ENCODE measurements at regions not wholly inside any gene's neighbourhood (a gene's known extent, or its start where the extent isn't known, plus 50 kb on each side); places are given as distances from the start of the nearest gene placed in this dataset.
"Not testable (repeated sequence)": the region's sequence is repeated elsewhere in the genome, so short reads cannot be mapped to it uniquely, and the experiment has no call there.

- H3K9me3 ChIP-seq (ENCODE audit: insufficient read depth, low read length, severe bottlenecking): no peaks in the 10 kb centered on the region
- no peaks in the 10 kb centered on the region for H3K27me3 ChIP-seq (ENCODE audit: insufficient read depth, low read length, poor library complexity)
- H3K4me1 ChIP-seq (ENCODE audit: insufficient read depth, low read length): no peaks in the 10 kb centered on the region
- H3K4me3 ChIP-seq (ENCODE audit: low read depth in 1 of 2, low read length in 2 of 2): no peak overlapping the region
- H3K36me3 ChIP-seq (ENCODE audit: insufficient read depth, low read length): no peaks in the 10 kb centered on the region
- no peak overlapping the region for H3K4me2 ChIP-seq (ENCODE audit: insufficient read depth, low read length)
- H2AFZ ChIP-seq (ENCODE audit: low read depth, low read length): no peak overlapping the region
- no peak overlapping the region for H3K27ac ChIP-seq (ENCODE audit: low read length)
- no peak overlapping the region for H3K9ac ChIP-seq (ENCODE audit: low read depth, low read length)
- ATAC-seq (ENCODE audit: insufficient read depth, low read depth): no peak
- DNase-seq: no peak
- H4K20me1 ChIP-seq (ENCODE audit: insufficient read depth, low read length): no peaks in the 10 kb centered on the region
- H3K79me2 ChIP-seq (ENCODE audit: insufficient read depth, low read length): no peaks in the 10 kb centered on the region
- no peak for TF ChIP-seq CTCF (IDR thresholded peaks at IDR 0.05; ENCODE audit: borderline replicate concordance, extremely low read depth, low read length, poor library complexity, severe bottlenecking)
- TF ChIP-seq EZH2 (IDR thresholded peaks at IDR 0.05; ENCODE audit: borderline replicate concordance, low read depth, low read length, severe bottlenecking): no peak
Measured at GRCh38 chr11:25628030-25628429, 703.9 kb upstream of the ANO3 start.

- Histone ChIP-seq H3K27ac (ENCODE audit: low read length) (no peak overlapping the region), H3K27me3 (ENCODE audit: insufficient read depth, low read length, poor library complexity) (no peaks in the 10 kb centered on the region), H3K36me3 (ENCODE audit: insufficient read depth, low read length) (no peaks in the 10 kb centered on the region), H2AFZ (ENCODE audit: low read depth, low read length) (no peak overlapping the region), H3K79me2 (ENCODE audit: insufficient read depth, low read length) (no peaks in the 10 kb centered on the region), H3K4me1 (ENCODE audit: insufficient read depth, low read length) (no peaks in the 10 kb centered on the region), H3K4me3 (ENCODE audit: low read depth in 1 of 2, low read length in 2 of 2) (no peak overlapping the region), H4K20me1 (ENCODE audit: insufficient read depth, low read length) (no peaks in the 10 kb centered on the region), H3K9ac (ENCODE audit: low read depth, low read length) (no peak overlapping the region), H3K9me3 (ENCODE audit: insufficient read depth, low read length, severe bottlenecking) (no peaks in the 10 kb centered on the region), H3K4me2 (ENCODE audit: insufficient read depth, low read length) (no peak overlapping the region)
- ATAC-seq (ENCODE audit: insufficient read depth, low read depth) (no peak), DNase-seq (no peak)
- TF ChIP-seq CTCF (IDR thresholded peaks at IDR 0.05; ENCODE audit: borderline replicate concordance, extremely low read depth, low read length, poor library complexity, severe bottlenecking) (no peak), EZH2 (IDR thresholded peaks at IDR 0.05; ENCODE audit: borderline replicate concordance, low read depth, low read length, severe bottlenecking) (no peak)
Measured at GRCh38 chr11:25633230-25633629, 698.7 kb upstream of the ANO3 start.

GRCh38 chr11:25649220-25649619 lies 682.7 kb upstream of the ANO3 start:
- not testable (repeated sequence) for H3K4me3 ChIP-seq (ENCODE audit: low read depth in 1 of 2, low read length in 2 of 2); H2AFZ ChIP-seq (ENCODE audit: low read depth, low read length); H3K36me3 ChIP-seq (ENCODE audit: insufficient read depth, low read length); H4K20me1 ChIP-seq (ENCODE audit: insufficient read depth, low read length); H3K4me2 ChIP-seq (ENCODE audit: insufficient read depth, low read length); H3K9me3 ChIP-seq (ENCODE audit: insufficient read depth, low read length, severe bottlenecking); DNase-seq; H3K4me1 ChIP-seq (ENCODE audit: insufficient read depth, low read length); H3K27ac ChIP-seq (ENCODE audit: low read length); H3K27me3 ChIP-seq (ENCODE audit: insufficient read depth, low read length, poor library complexity); H3K9ac ChIP-seq (ENCODE audit: low read depth, low read length); ATAC-seq (ENCODE audit: insufficient read depth, low read depth); H3K79me2 ChIP-seq (ENCODE audit: insufficient read depth, low read length)

- no peaks in the 10 kb centered on the region for H3K9me3 ChIP-seq (ENCODE audit: insufficient read depth, low read length, severe bottlenecking)
Measured at GRCh38 chr11:25650319-25650718, 681.6 kb upstream of the ANO3 start.

More at GRCh38 chr11:25650319-25650718, 681.6 kb upstream of the ANO3 start:
- no peak overlapping the region for H3K9ac ChIP-seq (ENCODE audit: low read depth, low read length)
- no peak overlapping the region for H3K4me3 ChIP-seq (ENCODE audit: low read depth in 1 of 2, low read length in 2 of 2)
- H3K27ac ChIP-seq (ENCODE audit: low read length): no peak overlapping the region
- ATAC-seq (ENCODE audit: insufficient read depth, low read depth): no peak
- DNase-seq: no peak
- H2AFZ ChIP-seq (ENCODE audit: low read depth, low read length): no peak overlapping the region
- TF ChIP-seq CTCF (IDR thresholded peaks at IDR 0.05; ENCODE audit: borderline replicate concordance, extremely low read depth, low read length, poor library complexity, severe bottlenecking) (no peak), EZH2 (IDR thresholded peaks at IDR 0.05; ENCODE audit: borderline replicate concordance, low read depth, low read length, severe bottlenecking) (no peak)
- H3K79me2 ChIP-seq (ENCODE audit: insufficient read depth, low read length): no peaks in the 10 kb centered on the region
- no peaks in the 10 kb centered on the region for H3K27me3 ChIP-seq (ENCODE audit: insufficient read depth, low read length, poor library complexity)
- H3K36me3 ChIP-seq (ENCODE audit: insufficient read depth, low read length): no peaks in the 10 kb centered on the region
- no peaks in the 10 kb centered on the region for H3K4me1 ChIP-seq (ENCODE audit: insufficient read depth, low read length)
- no peaks in the 10 kb centered on the region for H4K20me1 ChIP-seq (ENCODE audit: insufficient read depth, low read length)
- no peak overlapping the region for H3K4me2 ChIP-seq (ENCODE audit: insufficient read depth, low read length)

Data from DND-41 (cell line).